Tibial artery (tissue), 4 donors: ENCODE measurements at regions not wholly inside any gene's neighbourhood (a gene's known extent, or its start where the extent isn't known, plus 50 kb on each side); places are given as distances from the start of the nearest gene placed in this dataset.
A peak's percentile ranks its signal among the peaks of the same experiment; 100 is the strongest.

Experiments
- DNase-seq, 2 donors: peaks; one replicate each; pipeline ENCODE4 v3.0.0-alpha.2; 2019
- H3K27ac ChIP-seq, 2 donors: fragments of 200-600 bp; sonication (generic) in 1 of 2; 1 replicate in 1 of 2; 2 replicates in 1 of 2; pipeline ENCODE4 v1.5.1; 2018 to 2019; ENCODE audit warnings: mild to moderate bottlenecking in 1 of 2
- H3K27me3 ChIP-seq, 2 donors: fragments of 200-600 bp; sonication (generic) in 1 of 2; one replicate each; pipeline versions ENCODE4 v1.5.1 to v1.6.0; 2016 to 2019
- H3K36me3 ChIP-seq, 3 donors: fragments of 200-600 bp; sonication (generic) in 2 of 3; one replicate each; pipeline ENCODE4 v1.5.1; 2016 to 2019; ENCODE audit warnings: mild to moderate bottlenecking in 2 of 3
- H3K4me1 ChIP-seq, 4 donors: fragments of 200-600 bp; sonication (generic) in 2 of 4; 1 replicate in 3 of 4; 2 replicates in 1 of 4; pipeline ENCODE4 v1.5.1; 2016 to 2019
- H3K4me3 ChIP-seq, 2 donors: fragments of 200-600 bp; sonication (generic) in 1 of 2; 1 replicate in 1 of 2; 2 replicates in 1 of 2; pipeline ENCODE4 v1.5.1; 2018 to 2019; ENCODE audit warnings: mild to moderate bottlenecking in 2 of 2
- H3K9me3 ChIP-seq, 3 donors: fragments of 200-600 bp; sonication (generic) in 1 of 3; one replicate each; pipeline ENCODE4 v1.5.1; 2016 to 2019
- CTCF ChIP-seq, 2 experiments: fragments of 200-600 bp in 1 of 2; fragments of 450-650 bp in 1 of 2; IDR thresholded peaks; one replicate each; pipeline ENCODE4 v1.5.1; 2017 to 2019; ENCODE audit warnings: antibody characterized with exemption in 2 of 2, mild to moderate bottlenecking in 1 of 2, moderate library complexity in 1 of 2
- intact Hi-C: fragments of 100-400 bp; cut with DNase I; formaldehyde crosslinking; loops from one replicate; pipeline ENCODE4 v1.15.0; 2023; ENCODE audit warnings: low total_unique reads

- Histone ChIP-seq H3K36me3 (no peaks in the 10 kb centered on the region), H3K9me3 (no peaks in the 10 kb centered on the region), H3K27ac (peak overlapping the region; percentile 24 to 45), H3K4me3 (no peak overlapping the region), H3K27me3 (no peaks in the 10 kb centered on the region), H3K4me1 (peaks cover 0 to 36% (median 18%) of the 10 kb centered on the region in 4 donors)
- DNase-seq = no peak
- intact Hi-C loops = no loop called here
- TF ChIP-seq CTCF (IDR thresholded peaks at IDR 0.05) = no peak
These were observed 178.8 kb downstream of the ICOS start for GRCh38 chr2:204115137-204116056.

GRCh38 chr2:204116159-204116792 is 179.7 kb downstream of the ICOS start:
- no peaks in the 10 kb centered on the region for H3K27me3 ChIP-seq
- no peak overlapping the region for H3K4me3 ChIP-seq
- DNase-seq = no peak
- H3K4me1 ChIP-seq = peaks cover 0 to 27% (median 16%) of the 10 kb centered on the region in 4 donors
- no peaks in the 10 kb centered on the region for H3K36me3 ChIP-seq
- H3K27ac ChIP-seq = peak overlapping the region; percentile 24 to 45
- no peak for TF ChIP-seq CTCF (IDR thresholded peaks at IDR 0.05)
- intact Hi-C loops = no loop called here
- no peaks in the 10 kb centered on the region for H3K9me3 ChIP-seq

- no peak for DNase-seq
- intact Hi-C loops = no loop called here
- Histone ChIP-seq H3K4me1 (peaks cover 0 to 4% (median under 1%) of the 10 kb centered on the region in 4 donors), H3K36me3 (no peaks in the 10 kb centered on the region), H3K4me3 (no peak overlapping the region), H3K9me3 (no peaks in the 10 kb centered on the region), H3K27me3 (no peaks in the 10 kb centered on the region), H3K27ac (no peak overlapping the region)
- TF ChIP-seq CTCF (IDR thresholded peaks at IDR 0.05) = no peak
These were observed 185.9 kb downstream of the ICOS start for GRCh38 chr2:204122425-204122824.

- Histone ChIP-seq H3K27me3 (no peaks in the 10 kb centered on the region), H3K4me1 (no peaks in the 10 kb centered on the region), H3K9me3 (no peaks in the 10 kb centered on the region), H3K36me3 (no peaks in the 10 kb centered on the region), H3K27ac (no peak overlapping the region), H3K4me3 (no peak overlapping the region)
- intact Hi-C loops = no loop called here
- no peak for TF ChIP-seq CTCF (IDR thresholded peaks at IDR 0.05)
- DNase-seq = no peak
These were observed 187.7 kb downstream of the ICOS start for GRCh38 chr2:204124140-204124750.

- Histone ChIP-seq H3K9me3 (no peaks in the 10 kb centered on the region), H3K27ac (no peak overlapping the region), H3K4me1 (peaks cover 0 to 6% (median 0%) of the 10 kb centered on the region in 4 donors), H3K36me3 (no peaks in the 10 kb centered on the region), H3K4me3 (no peak overlapping the region), H3K27me3 (no peaks in the 10 kb centered on the region)
- DNase-seq = no peak
- intact Hi-C loops = no loop called here
- TF ChIP-seq CTCF (IDR thresholded peaks at IDR 0.05) = no peak
These were observed 190.1 kb downstream of the ICOS start for GRCh38 chr2:204126705-204127104.
